Endothelial cell (in vitro differentiated cells): ENCODE measurements at regions not wholly inside any gene's neighbourhood (a gene's known extent, or its start where the extent isn't known, plus 50 kb on each side); places are given as distances from the start of the nearest gene placed in this dataset.

Experiments used
- DNase-seq: peaks from one replicate; pipeline ENCODE4 v3.0.0; 2021; ENCODE audit warnings: low spot score
- H3K27ac Mint-ChIP-seq: one replicate; pipeline ENCODE4 v1.8.0; 2021; ENCODE audit warnings: mixed read lengths, inconsistent platforms; ENCODE audit not compliant: unreplicated experiment
- H3K27me3 Mint-ChIP-seq: one replicate; pipeline ENCODE4 v1.8.0; 2021; ENCODE audit warnings: mild to moderate bottlenecking, moderate library complexity, mixed read lengths, inconsistent platforms; ENCODE audit not compliant: unreplicated experiment
- H3K36me3 Mint-ChIP-seq: one replicate; pipeline ENCODE4 v1.8.0; 2021; ENCODE audit warnings: mild to moderate bottlenecking, low read depth, mixed read lengths, inconsistent platforms; ENCODE audit not compliant: unreplicated experiment
- H3K4me1 Mint-ChIP-seq: one replicate; pipeline ENCODE4 v1.8.0; 2021; ENCODE audit warnings: mild to moderate bottlenecking, mixed read lengths, inconsistent platforms; ENCODE audit not compliant: unreplicated experiment
- H3K4me3 Mint-ChIP-seq: one replicate; pipeline ENCODE4 v1.8.0; 2021; ENCODE audit warnings: mild to moderate bottlenecking, mixed read lengths, inconsistent platforms; ENCODE audit not compliant: unreplicated experiment
- H3K9me3 Mint-ChIP-seq: one replicate; pipeline ENCODE4 v1.8.0; 2021; ENCODE audit warnings: mixed read lengths, inconsistent platforms; ENCODE audit not compliant: unreplicated experiment
- TF ChIP-seq, protein P1 (sequence below): fragments of 200-600 bp; sonication (generic); IDR thresholded peaks from one replicate; pipeline ENCODE4 v1.5.0; 2021; ENCODE audit warnings: antibody characterized with exemption; ENCODE audit not compliant: unreplicated experiment

GRCh38 chr5:67673618-67674017 lies 477.0 kb upstream of the CD180 start:
- no peaks in the 10 kb centered on the region for H3K4me1 Mint-ChIP-seq
- no peaks in the 10 kb centered on the region for H3K27me3 Mint-ChIP-seq
- no peak overlapping the region for H3K4me3 Mint-ChIP-seq
- no peak overlapping the region for H3K27ac Mint-ChIP-seq
- DNase-seq = no peak
- H3K36me3 Mint-ChIP-seq = no peaks in the 10 kb centered on the region
- H3K9me3 Mint-ChIP-seq = no peaks in the 10 kb centered on the region
- TF ChIP-seq, protein P1, sequence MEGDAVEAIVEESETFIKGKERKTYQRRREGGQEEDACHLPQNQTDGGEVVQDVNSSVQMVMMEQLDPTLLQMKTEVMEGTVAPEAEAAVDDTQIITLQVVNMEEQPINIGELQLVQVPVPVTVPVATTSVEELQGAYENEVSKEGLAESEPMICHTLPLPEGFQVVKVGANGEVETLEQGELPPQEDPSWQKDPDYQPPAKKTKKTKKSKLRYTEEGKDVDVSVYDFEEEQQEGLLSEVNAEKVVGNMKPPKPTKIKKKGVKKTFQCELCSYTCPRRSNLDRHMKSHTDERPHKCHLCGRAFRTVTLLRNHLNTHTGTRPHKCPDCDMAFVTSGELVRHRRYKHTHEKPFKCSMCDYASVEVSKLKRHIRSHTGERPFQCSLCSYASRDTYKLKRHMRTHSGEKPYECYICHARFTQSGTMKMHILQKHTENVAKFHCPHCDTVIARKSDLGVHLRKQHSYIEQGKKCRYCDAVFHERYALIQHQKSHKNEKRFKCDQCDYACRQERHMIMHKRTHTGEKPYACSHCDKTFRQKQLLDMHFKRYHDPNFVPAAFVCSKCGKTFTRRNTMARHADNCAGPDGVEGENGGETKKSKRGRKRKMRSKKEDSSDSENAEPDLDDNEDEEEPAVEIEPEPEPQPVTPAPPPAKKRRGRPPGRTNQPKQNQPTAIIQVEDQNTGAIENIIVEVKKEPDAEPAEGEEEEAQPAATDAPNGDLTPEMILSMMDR = no peak

GRCh38 chr5:67673180-67673579 lies 476.6 kb upstream of the CD180 start:
- H3K4me1 Mint-ChIP-seq = no peaks in the 10 kb centered on the region
- H3K27ac Mint-ChIP-seq = no peak overlapping the region
- TF ChIP-seq, protein P1 = no peak
- no peaks in the 10 kb centered on the region for H3K36me3 Mint-ChIP-seq
- no peak for DNase-seq
- H3K9me3 Mint-ChIP-seq = no peaks in the 10 kb centered on the region
- no peaks in the 10 kb centered on the region for H3K27me3 Mint-ChIP-seq
- no peak overlapping the region for H3K4me3 Mint-ChIP-seq

DNA sequence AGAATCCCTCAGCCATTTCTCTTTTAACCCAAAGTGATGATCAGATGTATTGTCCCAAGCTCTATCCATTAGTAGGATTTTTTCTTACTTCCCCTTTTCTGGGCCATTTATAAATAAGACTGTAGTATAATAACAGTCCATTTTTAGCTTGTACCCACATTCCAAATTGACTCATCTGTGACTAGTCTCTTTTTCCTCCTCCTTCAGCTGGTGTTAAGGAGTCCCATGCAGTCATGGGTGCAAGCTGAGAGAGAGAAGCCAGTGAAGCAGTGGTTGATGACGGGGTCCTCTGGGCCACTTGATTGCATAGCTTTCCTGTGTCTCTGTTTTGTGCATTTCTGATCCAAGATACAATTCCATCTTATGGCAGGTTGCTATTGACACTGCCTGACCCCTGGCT lies 476.0 kb upstream of the CD180 start:
- TF ChIP-seq, protein P1 = no peak
- no peaks in the 10 kb centered on the region for H3K4me1 Mint-ChIP-seq
- peaks cover under 1% of the 10 kb centered on the region for H3K9me3 Mint-ChIP-seq
- H3K27ac Mint-ChIP-seq = no peak overlapping the region
- no peak overlapping the region for H3K4me3 Mint-ChIP-seq
- no peaks in the 10 kb centered on the region for H3K27me3 Mint-ChIP-seq
- no peak for DNase-seq
- peaks cover under 1% of the 10 kb centered on the region for H3K36me3 Mint-ChIP-seq

DNA sequence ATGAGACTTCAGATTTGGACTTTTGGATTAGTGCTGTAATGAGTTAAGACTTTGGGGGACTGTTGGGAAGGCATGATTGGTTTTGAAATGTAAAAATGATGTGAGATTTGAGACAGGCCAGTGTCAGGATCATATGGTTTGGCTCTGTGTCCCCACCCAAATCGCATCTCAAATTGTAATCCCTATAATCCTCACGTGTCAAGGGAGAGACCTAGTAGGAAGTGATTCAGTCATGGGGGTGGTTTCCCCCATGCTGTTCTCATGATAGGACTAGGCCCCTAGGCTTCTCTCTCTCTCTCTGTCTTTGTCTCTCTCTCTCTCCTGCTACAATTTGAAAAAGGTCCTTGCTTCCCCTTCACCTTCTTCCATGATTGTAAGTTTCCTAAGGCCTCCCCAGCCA lies 473.3 kb upstream of the CD180 start:
- H3K9me3 Mint-ChIP-seq = peaks cover 14% of the 10 kb centered on the region
- peaks cover 8% of the 10 kb centered on the region for H3K36me3 Mint-ChIP-seq
- TF ChIP-seq, protein P1 = no peak
- no peaks in the 10 kb centered on the region for H3K4me1 Mint-ChIP-seq
- no peaks in the 10 kb centered on the region for H3K27me3 Mint-ChIP-seq
- H3K4me3 Mint-ChIP-seq = no peak overlapping the region
- no peak for DNase-seq
- H3K27ac Mint-ChIP-seq = no peak overlapping the region

DNA sequence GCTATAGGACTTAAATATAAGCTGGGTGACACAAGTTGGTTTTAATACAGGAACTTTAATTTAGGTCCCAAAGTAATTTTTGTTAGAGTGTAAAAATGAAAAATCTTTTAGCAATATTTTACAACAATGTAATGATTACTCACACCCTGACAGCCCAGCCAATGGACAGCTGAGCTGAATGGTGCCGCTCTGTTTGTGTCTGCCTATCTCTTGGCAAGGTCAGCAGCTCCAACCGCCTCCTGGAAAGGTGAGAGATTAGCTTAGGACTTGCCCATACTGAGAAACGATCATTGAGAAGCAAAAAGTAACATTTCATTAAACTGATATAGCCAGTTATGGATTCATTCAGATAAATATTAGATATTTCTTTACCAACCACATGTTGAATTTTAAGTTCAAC lies 463.6 kb upstream of the CD180 start:
- Mint-ChIP-seq H3K9me3 (no peaks in the 10 kb centered on the region), H3K4me3 (no peak overlapping the region), H3K27me3 (peaks cover 1% of the 10 kb centered on the region), H3K27ac (no peak overlapping the region), H3K4me1 (peaks cover 3% of the 10 kb centered on the region), H3K36me3 (no peaks in the 10 kb centered on the region)
- TF ChIP-seq, protein P1 = no peak
- DNase-seq = no peak
